ENCODE measurements at regions not wholly inside any gene's neighbourhood (a gene's known extent, or its start where the extent isn't known, plus 50 kb on each side); places are given as distances from the start of the nearest gene placed in this dataset.
A peak's percentile ranks its signal among the peaks of the same experiment; 100 is the strongest.

- Histone ChIP-seq H3K4me2 (ENCODE audit: insufficient read depth, low read length, poor library complexity, severe bottlenecking) (no peak overlapping the region), H2BK15ac (ENCODE audit: low read length) (no peak overlapping the region), H3K4me1 (ENCODE audit: control insufficient read depth in 2 of 2, insufficient read depth in 1 of 2, low read depth in 1 of 2, low read length in 2 of 2) (peaks cover 2 to 24% of the 10 kb centered on the region in 2 donors), H3K4me3 (ENCODE audit: low read length in 2 of 2) (no peak overlapping the region), H2BK5ac (ENCODE audit: low read length) (no peak overlapping the region), H2AK5ac (ENCODE audit: low read depth, low read length) (peak overlapping the region; percentile 49), H3K79me1 (ENCODE audit: low read depth, low read length) (no peaks in the 10 kb centered on the region), H4K91ac (ENCODE audit: low read depth, low read length, poor library complexity) (no peak overlapping the region), H3K27me3 (ENCODE audit: control insufficient read depth in 3 of 3, insufficient read depth in 3 of 3, low read depth in 1 of 3, low read length in 3 of 3) (peaks cover 0 to 3% (median 0%) of the 10 kb centered on the region in 3 experiments), H2AFZ (ENCODE audit: low read length) (no peak overlapping the region), H3K23ac (ENCODE audit: low read depth, low read length, poor library complexity) (peak overlapping the region; percentile 35), H3K36me3 (replicated peaks in 1 of 2; ENCODE audit: control insufficient read depth in 2 of 2, insufficient read depth in 2 of 2, low read length in 2 of 2) (no peaks in the 10 kb centered on the region), H3K9me3 (replicated peaks in 1 of 2; ENCODE audit: control insufficient read depth in 2 of 2, insufficient read depth in 1 of 2, low read depth in 1 of 2, low read length in 2 of 2) (no peaks in the 10 kb centered on the region), H3K9ac (ENCODE audit: low read depth, low read length, poor library complexity) (no peak overlapping the region), H3K14ac (ENCODE audit: low read length) (no peak overlapping the region), H3K18ac (ENCODE audit: low read length) (peak overlapping the region; percentile 89), H3K4ac (ENCODE audit: low read length) (peak overlapping the region; percentile 39), H2BK120ac (ENCODE audit: low read depth, low read length) (peak overlapping the region; percentile 9), H3K27ac (replicated peaks; ENCODE audit: low read length) (no peak overlapping the region), H4K8ac (ENCODE audit: low read depth, low read length) (no peak overlapping the region), H2BK12ac (ENCODE audit: low read length) (peak overlapping the region; percentile 73)
- DNase-seq (ENCODE audit: low spot score) = no peak
- WGBS, 2 donors (ENCODE audit: extremely low coverage in 2 of 2, insufficient read length in 2 of 2, insufficient replicate concordance in 1 of 2) = no CpG with 5 or more reads among the region's 8 CpGs
Measured at GRCh38 chr17:77821114-77821513, 137.4 kb upstream of the TNRC6C start.

GRCh38 chr17:77822302-77823030 is 136.0 kb upstream of the TNRC6C start:
- H3K27me3 ChIP-seq (ENCODE audit: control insufficient read depth in 3 of 3, insufficient read depth in 3 of 3, low read depth in 1 of 3, low read length in 3 of 3) = peaks cover 0 to 3% (median 0%) of the 10 kb centered on the region in 3 experiments
- DNase-seq (ENCODE audit: low spot score) = no peak
- H2AK5ac ChIP-seq (ENCODE audit: low read depth, low read length) = peak overlapping the region; percentile 30
- no peak overlapping the region for H3K9ac ChIP-seq (ENCODE audit: low read depth, low read length, poor library complexity)
- no peaks in the 10 kb centered on the region for H3K36me3 ChIP-seq (replicated peaks in 1 of 2; ENCODE audit: control insufficient read depth in 2 of 2, insufficient read depth in 2 of 2, low read length in 2 of 2)
- H3K4me1 ChIP-seq (ENCODE audit: control insufficient read depth in 2 of 2, insufficient read depth in 1 of 2, low read depth in 1 of 2, low read length in 2 of 2) = peaks cover 2 to 27% of the 10 kb centered on the region in 2 donors
- H3K23ac ChIP-seq (ENCODE audit: low read depth, low read length, poor library complexity) = no peak overlapping the region
- no CpG with 5 or more reads among the region's 22 CpGs for WGBS, 2 donors (ENCODE audit: extremely low coverage in 2 of 2, insufficient read length in 2 of 2, insufficient replicate concordance in 1 of 2)
- H3K4me3 ChIP-seq (ENCODE audit: low read length in 2 of 2) = no peak overlapping the region
- H2AFZ ChIP-seq (ENCODE audit: low read length) = no peak overlapping the region
- H3K27ac ChIP-seq (replicated peaks; ENCODE audit: low read length) = no peak overlapping the region
- H2BK12ac ChIP-seq (ENCODE audit: low read length) = peak overlapping the region; percentile 66
- no peak overlapping the region for H3K4ac ChIP-seq (ENCODE audit: low read length)
- H3K4me2 ChIP-seq (ENCODE audit: insufficient read depth, low read length, poor library complexity, severe bottlenecking) = no peak overlapping the region
- H2BK15ac ChIP-seq (ENCODE audit: low read length) = peak overlapping the region; percentile 43
- H4K91ac ChIP-seq (ENCODE audit: low read depth, low read length, poor library complexity) = no peak overlapping the region
- H2BK120ac ChIP-seq (ENCODE audit: low read depth, low read length) = no peak overlapping the region
- H3K9me3 ChIP-seq (replicated peaks in 1 of 2; ENCODE audit: control insufficient read depth in 2 of 2, insufficient read depth in 1 of 2, low read depth in 1 of 2, low read length in 2 of 2) = no peaks in the 10 kb centered on the region
- no peaks in the 10 kb centered on the region for H3K79me1 ChIP-seq (ENCODE audit: low read depth, low read length)
- peak overlapping the region; percentile 33 for H3K18ac ChIP-seq (ENCODE audit: low read length)
- H3K14ac ChIP-seq (ENCODE audit: low read length) = no peak overlapping the region
- no peak overlapping the region for H2BK5ac ChIP-seq (ENCODE audit: low read length)
- no peak overlapping the region for H4K8ac ChIP-seq (ENCODE audit: low read depth, low read length)

GRCh38 chr17:77824102-77824779 is 134.3 kb upstream of the TNRC6C start:
- Histone ChIP-seq H3K14ac (ENCODE audit: low read length) (no peak overlapping the region), H3K27ac (replicated peaks; ENCODE audit: low read length) (no peak overlapping the region), H4K91ac (ENCODE audit: low read depth, low read length, poor library complexity) (no peak overlapping the region), H3K4me2 (ENCODE audit: insufficient read depth, low read length, poor library complexity, severe bottlenecking) (no peak overlapping the region), H2BK5ac (ENCODE audit: low read length) (no peak overlapping the region), H3K36me3 (replicated peaks in 1 of 2; ENCODE audit: control insufficient read depth in 2 of 2, insufficient read depth in 2 of 2, low read length in 2 of 2) (no peaks in the 10 kb centered on the region), H2AFZ (ENCODE audit: low read length) (no peak overlapping the region), H3K79me1 (ENCODE audit: low read depth, low read length) (peaks cover 1% of the 10 kb centered on the region), H3K9me3 (replicated peaks in 1 of 2; ENCODE audit: control insufficient read depth in 2 of 2, insufficient read depth in 1 of 2, low read depth in 1 of 2, low read length in 2 of 2) (peaks cover 0 to 4% of the 10 kb centered on the region in 2 donors), H3K18ac (ENCODE audit: low read length) (peak overlapping the region; percentile 44), H2BK15ac (ENCODE audit: low read length) (peak overlapping the region; percentile 34), H2BK12ac (ENCODE audit: low read length) (no peak overlapping the region), H3K27me3 (ENCODE audit: control insufficient read depth in 3 of 3, insufficient read depth in 3 of 3, low read depth in 1 of 3, low read length in 3 of 3) (peaks cover 0 to 3% (median 0%) of the 10 kb centered on the region in 3 experiments), H3K4me3 (ENCODE audit: low read length in 2 of 2) (no peak overlapping the region), H3K9ac (ENCODE audit: low read depth, low read length, poor library complexity) (no peak overlapping the region), H2AK5ac (ENCODE audit: low read depth, low read length) (no peak overlapping the region), H3K4ac (ENCODE audit: low read length) (no peak overlapping the region), H3K4me1 (ENCODE audit: control insufficient read depth in 2 of 2, insufficient read depth in 1 of 2, low read depth in 1 of 2, low read length in 2 of 2) (peaks cover 2 to 34% of the 10 kb centered on the region in 2 donors), H2BK120ac (ENCODE audit: low read depth, low read length) (no peak overlapping the region), H3K23ac (ENCODE audit: low read depth, low read length, poor library complexity) (no peak overlapping the region), H4K8ac (ENCODE audit: low read depth, low read length) (peak overlapping the region; percentile 7)
- DNase-seq (ENCODE audit: low spot score) = no peak
- no CpG with 5 or more reads among the region's 11 CpGs for WGBS, 2 donors (ENCODE audit: extremely low coverage in 2 of 2, insufficient read length in 2 of 2, insufficient replicate concordance in 1 of 2)

GRCh38 chr17:77824780-77825280 is 133.7 kb upstream of the TNRC6C start:
- Histone ChIP-seq H3K4me2 (ENCODE audit: insufficient read depth, low read length, poor library complexity, severe bottlenecking) (no peak overlapping the region), H3K27ac (replicated peaks; ENCODE audit: low read length) (no peak overlapping the region), H3K79me1 (ENCODE audit: low read depth, low read length) (peaks cover 1% of the 10 kb centered on the region), H3K23ac (ENCODE audit: low read depth, low read length, poor library complexity) (no peak overlapping the region), H3K36me3 (replicated peaks in 1 of 2; ENCODE audit: control insufficient read depth in 2 of 2, insufficient read depth in 2 of 2, low read length in 2 of 2) (no peaks in the 10 kb centered on the region), H3K14ac (ENCODE audit: low read length) (no peak overlapping the region), H2BK15ac (ENCODE audit: low read length) (peak overlapping the region; percentile 34), H2AFZ (ENCODE audit: low read length) (no peak overlapping the region), H4K8ac (ENCODE audit: low read depth, low read length) (no peak overlapping the region), H2BK120ac (ENCODE audit: low read depth, low read length) (no peak overlapping the region), H3K4me1 (ENCODE audit: control insufficient read depth in 2 of 2, insufficient read depth in 1 of 2, low read depth in 1 of 2, low read length in 2 of 2) (peaks cover 8 to 40% of the 10 kb centered on the region in 2 donors), H2AK5ac (ENCODE audit: low read depth, low read length) (peak overlapping the region; percentile 25), H3K4me3 (ENCODE audit: low read length in 2 of 2) (no peak overlapping the region), H4K91ac (ENCODE audit: low read depth, low read length, poor library complexity) (no peak overlapping the region), H3K27me3 (ENCODE audit: control insufficient read depth in 3 of 3, insufficient read depth in 3 of 3, low read depth in 1 of 3, low read length in 3 of 3) (peaks cover 0 to 3% (median 0%) of the 10 kb centered on the region in 3 experiments), H3K4ac (ENCODE audit: low read length) (no peak overlapping the region), H3K9ac (ENCODE audit: low read depth, low read length, poor library complexity) (no peak overlapping the region), H2BK5ac (ENCODE audit: low read length) (no peak overlapping the region), H3K18ac (ENCODE audit: low read length) (peak overlapping the region; percentile 73), H3K9me3 (replicated peaks in 1 of 2; ENCODE audit: control insufficient read depth in 2 of 2, insufficient read depth in 1 of 2, low read depth in 1 of 2, low read length in 2 of 2) (peaks cover 0 to 4% of the 10 kb centered on the region in 2 donors), H2BK12ac (ENCODE audit: low read length) (no peak overlapping the region)
- no CpG with 5 or more reads among the region's 9 CpGs for WGBS, 2 donors (ENCODE audit: extremely low coverage in 2 of 2, insufficient read length in 2 of 2, insufficient replicate concordance in 1 of 2)
- DNase-seq (ENCODE audit: low spot score) = no peak
